HG03521 (cell line): ENCODE measurements at regions not wholly inside any gene's neighbourhood (a gene's known extent, or its start where the extent isn't known, plus 50 kb on each side); places are given as distances from the start of the nearest gene placed in this dataset.

ENCODE experiments used
- ATAC-seq: cut with Tn5 transposase; IDR thresholded peaks from one replicate; pipeline ENCODE4 v1.9.1; 2021; ENCODE audit warnings: mild to moderate bottlenecking, moderate library complexity; ENCODE audit not compliant: unreplicated experiment

DNA sequence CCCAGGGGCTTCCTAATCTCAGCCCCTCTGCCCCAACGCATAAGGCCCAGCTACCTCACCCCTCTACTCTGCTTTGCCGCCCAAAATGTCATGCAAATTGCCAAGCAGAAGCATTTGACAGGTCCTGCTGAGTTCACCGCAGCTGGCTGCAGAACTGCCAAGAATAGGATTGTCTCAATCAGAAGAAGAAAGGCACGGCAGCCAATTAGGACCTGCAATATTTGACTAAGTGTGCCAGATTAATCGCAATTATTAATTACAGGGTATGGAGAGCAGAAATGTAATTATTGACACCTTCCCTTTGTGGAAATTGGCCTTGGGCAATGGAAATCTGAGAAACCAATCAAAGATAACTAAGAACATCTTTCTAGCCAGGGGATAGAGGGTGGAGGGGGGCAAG is 318.6 kb downstream of the LRFN2 start:
- ATAC-seq, result no peak

DNA sequence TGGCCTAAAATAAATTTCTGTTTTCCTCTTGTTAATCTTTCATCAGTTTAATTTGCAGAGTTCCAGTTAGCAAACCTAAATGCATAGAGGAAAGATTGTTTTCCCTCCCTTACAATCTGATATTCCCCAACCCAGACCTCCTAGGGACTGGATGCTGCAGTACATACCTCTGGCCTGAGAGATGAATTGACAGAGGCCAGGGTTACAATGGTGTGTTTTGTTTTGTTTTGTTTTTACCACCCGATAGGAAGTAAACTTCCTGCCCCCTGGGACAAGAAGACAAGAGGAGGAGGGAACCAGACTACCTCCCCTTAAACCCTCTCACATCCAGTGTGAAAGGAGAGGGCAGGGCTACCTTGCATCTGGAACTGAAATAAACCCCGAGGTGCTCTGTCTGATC is 319.0 kb downstream of the LRFN2 start:
- no peak for ATAC-seq

DNA sequence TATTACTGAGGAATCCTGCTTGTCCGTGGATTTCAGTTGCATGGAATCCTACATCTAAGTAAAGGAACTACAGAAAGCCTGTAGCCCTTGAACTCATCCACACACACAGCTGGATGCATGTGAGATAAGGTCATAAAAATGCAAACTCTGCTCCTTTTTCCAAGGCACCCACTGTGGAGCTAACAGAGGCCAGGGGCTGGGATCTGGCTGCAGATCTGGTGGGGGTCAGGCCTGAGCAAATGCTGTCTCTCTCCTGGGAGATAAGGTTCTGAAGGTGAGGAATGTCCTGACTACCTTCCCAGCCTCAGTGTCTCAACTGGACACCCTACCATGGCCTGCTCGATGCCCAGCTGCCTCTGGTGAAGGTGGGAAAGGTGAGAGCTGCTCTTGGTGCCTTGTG is 321.5 kb downstream of the LRFN2 start:
- ATAC-seq, result no peak

DNA sequence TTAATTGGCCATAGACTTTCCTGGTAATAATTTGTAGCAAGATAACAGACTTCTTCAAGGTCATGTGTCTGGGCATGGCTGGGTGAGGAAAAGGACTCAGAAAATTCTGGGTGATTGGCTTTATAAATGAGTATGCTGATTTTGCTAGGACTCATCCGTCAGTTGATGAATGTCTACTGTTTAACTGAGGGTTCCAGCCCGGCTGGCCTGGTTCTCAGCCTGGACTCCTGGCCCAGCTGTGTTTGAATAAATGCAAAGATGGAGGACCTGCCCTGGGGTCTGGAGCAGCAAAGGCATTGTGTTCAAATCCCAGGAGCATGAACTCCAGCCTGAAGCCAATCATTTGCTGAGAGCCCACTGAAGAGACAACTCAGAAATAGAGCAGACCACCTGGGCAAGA is 323.2 kb downstream of the LRFN2 start:
- ATAC-seq, result no peak

DNA sequence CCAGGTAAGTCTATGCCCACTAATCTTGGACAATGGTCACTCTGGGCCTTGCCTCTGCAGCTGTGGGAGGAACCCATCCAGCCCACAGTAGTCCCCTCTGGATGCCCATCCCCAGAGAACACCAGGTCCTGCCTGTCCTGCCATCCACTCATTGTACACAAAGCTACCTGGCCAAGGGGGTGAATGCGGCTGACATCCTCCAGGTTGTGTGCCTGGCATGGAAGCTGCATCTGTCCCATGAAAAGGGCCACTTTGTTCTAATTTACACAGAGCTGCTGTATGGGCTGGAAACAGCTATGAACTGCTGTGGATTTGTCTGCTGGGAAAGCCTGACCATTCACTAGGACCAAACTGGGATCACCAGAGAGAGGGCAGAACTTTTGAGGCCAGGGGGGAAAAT is 324.8 kb downstream of the LRFN2 start:
- no peak for ATAC-seq

DNA sequence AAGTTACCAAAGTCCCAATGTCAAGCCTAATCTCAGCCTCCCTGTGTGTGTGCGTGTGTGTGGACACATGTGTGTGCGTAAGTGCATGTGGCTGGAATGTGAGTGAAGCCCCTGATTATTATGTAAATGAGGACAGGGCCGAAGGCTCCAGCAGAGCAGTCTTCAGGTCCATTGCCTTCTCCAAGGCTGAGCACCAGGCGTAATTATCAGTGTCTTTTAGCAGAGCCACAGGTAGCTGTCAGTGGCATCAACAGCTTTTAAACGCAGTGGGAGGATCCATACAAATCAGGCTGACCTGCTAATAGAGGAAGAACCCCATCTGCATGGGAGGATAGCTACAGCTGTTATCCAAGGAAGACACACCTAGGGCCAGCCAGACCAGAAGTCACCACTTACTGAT is 324.3 kb upstream of the MOCS1 start:
- ATAC-seq, result no peak

DNA sequence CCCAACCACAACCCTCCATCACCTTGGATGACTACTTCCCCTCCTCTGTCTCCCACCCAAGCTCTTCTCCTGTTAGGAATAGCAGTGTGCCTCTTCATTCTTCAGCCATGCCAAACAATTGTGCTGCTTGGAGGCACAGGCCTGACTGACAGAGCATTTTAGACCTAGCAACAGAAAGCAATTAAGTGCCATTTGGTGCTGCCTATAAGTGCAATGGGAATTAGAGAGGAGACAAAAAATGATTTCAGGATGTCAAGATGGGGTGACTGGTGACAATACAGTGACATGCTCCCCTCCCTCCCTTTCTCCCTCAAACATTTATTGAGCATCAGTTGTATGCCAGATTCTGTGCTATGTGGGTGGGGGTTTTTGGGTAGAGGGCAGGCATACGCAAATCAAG is 322.6 kb upstream of the MOCS1 start:
- ATAC-seq, result no peak

DNA sequence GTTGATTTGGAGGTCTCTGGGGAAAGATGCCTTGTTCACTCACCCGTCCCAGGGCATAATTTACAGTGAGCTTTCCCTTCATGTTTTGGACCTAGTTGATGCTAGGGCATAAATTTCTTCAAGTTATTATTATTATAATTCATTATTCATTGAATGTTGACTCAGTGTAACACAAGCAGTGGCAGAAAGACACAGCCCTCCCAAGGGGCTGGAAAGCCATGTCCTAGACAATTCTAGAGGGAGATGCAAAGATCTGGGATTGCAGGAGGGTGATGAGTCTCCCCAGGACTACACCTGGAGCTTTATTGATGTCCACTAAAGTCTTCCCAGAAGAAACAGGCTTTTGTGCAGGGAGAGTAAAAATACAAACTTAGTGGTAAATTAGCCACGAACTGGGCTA is 322.0 kb upstream of the MOCS1 start:
- no peak for ATAC-seq

DNA sequence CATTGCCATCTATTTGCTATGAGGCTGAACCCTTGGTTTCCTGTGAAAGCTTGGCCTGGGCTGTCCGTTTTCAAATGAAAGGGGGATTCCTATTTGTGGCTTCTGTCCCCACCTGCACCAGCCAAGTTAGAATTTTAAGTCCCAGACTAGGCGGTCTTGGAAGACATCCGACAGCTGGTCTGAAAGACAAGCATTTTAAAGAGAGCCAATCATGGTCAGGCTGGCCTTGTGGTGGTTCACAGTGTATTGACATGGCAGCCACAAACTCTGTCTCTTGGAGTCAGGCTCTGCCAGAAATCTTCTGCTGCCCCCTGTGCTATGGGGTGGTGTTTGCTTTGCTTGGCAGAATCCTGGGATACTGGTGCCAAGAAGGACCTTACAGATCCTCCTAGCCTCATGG is 319.2 kb upstream of the MOCS1 start:
- ATAC-seq, result no peak

DNA sequence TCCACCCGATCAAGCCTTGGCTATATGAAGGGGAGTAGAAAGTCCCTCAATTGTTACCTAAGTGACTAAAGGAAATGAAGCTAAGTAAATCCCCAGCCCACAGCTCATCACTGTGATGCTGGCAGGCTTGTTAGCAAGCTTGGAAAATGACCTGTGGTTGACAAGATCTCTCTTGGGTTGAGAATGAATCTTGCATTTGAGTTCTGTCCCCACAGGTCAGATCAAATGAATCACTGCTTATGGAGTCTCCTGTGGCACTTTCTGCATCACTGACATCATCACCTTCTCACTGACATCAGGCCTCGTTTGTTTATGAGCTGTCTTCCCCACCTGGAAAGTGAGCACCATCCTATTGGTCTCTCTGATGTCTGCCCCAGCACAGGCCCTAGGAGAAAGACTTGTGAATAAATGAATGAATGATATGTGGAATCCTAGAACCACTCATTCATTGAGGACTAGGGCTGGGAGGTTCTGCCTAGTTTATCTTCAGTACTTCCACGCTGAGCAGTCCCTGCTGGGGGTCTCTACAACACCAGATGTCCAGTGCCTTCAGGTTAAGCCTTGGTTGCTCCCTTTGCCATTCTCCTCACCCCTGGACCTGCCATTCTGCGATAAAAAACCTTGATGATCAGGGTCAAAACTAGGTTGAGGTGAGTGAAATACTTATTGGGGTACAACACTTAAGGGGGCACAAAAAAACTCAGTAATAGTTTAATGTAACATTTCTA is 318.4 kb upstream of the MOCS1 start:
- ATAC-seq, result no peak

DNA sequence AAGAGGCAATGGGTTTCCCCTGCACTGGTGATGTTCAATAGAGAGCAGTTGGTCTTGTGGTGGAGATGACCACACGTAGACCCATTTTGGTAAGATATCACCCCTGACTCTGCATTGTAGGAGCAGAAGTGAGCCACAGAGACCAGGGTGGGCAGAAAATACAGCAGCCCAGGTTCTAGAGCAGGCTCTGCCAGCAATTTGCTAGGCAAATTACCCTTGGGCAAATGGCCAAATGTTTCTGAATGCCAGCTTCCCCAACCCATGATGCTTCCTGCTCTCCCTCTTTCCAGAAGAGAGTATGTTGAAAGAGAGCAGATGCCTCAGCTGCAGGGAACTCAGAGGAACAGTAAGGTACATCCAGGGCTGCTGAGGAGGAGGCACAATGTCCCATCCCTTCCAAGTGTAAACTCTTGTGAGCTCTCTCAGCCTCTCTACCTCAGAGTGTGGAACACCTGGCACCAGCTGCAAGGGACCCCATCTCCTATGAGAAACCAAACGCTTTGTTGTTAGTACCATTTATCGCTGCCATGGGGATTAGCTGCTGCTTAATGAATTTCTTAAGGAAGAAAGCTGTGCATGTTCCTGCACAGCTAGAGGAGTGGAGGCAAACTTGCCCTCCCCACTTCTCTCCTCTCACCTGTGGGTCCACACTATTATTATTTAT is 317.5 kb upstream of the MOCS1 start:
- no peak for ATAC-seq

DNA sequence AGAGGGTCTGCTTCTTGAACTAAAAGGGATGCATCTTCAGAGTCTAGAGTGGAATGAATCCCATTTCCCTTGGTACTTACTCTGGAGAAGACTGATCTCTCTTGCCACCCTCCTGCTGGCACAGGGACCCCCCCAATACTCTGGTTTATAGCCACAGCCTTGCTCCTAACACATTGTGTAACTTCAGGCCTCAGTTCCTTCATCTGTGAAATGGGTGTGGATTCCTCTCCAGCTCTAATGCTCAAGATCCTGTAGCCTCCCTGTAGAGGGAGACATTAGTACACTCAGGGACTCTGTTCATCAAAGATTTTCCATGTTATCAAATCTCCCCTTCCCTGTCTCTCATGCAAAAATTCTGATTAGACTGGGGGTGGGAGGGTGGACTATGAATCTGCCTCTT is 315.7 kb upstream of the MOCS1 start:
- ATAC-seq, result no peak

DNA sequence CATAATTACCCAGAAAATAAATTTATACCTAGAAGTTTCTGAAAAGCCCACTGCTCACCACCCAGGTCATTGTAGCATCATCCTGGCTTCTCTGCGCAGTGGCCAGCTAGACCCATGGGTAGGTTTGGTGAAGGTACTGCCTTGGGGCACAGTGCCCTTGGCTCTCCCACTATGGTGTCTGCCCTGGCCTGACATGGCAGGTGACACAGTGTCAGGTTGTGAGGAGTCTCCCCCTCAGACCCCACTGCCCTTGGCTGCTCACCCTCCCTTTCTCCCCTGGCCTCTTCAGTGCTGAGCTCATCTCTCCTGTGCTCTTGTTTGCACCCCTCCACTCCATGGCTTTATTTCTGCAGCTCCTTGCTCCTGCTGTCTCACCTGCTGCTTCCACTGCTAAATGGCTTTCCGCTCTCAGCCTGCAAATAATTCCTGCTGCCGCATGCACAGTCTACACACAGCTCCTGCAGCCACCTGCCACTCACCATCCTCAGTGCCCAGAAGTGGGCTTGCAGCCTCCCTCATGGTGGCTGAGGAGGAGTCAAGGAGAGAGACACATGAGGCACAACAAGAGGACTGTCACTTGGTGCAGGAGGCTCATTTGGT is 313.4 kb upstream of the MOCS1 start:
- ATAC-seq, result no peak

DNA sequence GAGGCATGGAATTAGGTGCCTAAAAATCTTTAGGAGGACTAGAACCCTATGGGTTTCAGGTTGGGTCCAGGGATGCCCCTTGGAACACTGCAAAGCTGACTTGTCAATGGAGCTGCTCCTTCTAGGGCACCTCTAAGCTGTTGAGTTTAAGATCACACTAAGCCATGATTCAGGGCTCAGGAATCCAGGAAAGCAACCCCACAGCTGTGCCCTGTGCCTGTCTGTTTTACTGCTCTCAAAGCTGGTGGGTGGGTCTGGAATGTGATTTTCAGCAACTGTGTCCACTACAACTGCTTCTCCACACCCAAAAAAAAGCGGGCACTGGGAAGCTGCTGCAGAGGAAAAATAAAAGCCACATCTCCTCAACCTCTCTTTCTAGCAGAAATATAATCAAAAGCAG is 310.4 kb upstream of the MOCS1 start:
- ATAC-seq, result no peak

DNA sequence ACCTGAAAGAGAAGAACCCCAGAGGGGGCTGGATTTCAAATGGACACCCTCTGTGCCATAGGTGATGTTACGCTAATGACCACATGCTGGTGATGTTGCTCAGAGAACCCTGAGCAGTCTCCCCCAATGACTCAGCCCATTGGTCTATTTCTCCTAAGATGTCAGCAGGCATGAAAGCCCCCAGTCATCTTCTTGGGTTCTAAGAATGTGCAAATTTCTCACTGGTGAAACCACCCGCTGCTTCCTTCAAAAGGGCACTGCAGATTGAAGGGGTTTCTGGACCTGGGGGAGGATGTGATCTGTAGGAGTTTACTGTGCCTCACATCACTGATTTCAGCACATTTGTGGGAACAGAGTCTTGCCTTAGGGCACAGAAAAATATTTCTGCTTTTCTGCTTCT is 298.4 kb upstream of the MOCS1 start:
- ATAC-seq, result no peak

DNA sequence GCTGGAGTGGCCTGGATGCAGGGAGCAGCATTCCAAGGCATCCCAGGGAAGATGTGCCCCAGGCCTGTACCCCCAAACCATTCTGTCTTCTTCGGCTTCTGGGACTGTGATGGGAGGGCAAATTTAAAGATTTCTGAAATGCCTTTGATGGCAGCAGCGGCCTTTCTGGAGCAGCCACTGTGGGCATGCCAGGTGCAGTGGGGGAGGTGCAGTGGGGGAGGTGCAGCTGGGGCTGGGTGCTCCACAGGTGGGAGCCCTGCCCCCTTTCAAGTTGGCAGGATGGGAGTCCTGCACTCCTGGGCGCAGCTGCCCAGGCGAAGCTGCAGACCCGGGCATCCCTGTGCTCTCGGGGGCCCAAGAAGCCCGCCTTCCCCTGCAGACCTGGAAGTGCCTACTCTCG is 293.5 kb upstream of the MOCS1 start:
- no peak for ATAC-seq

DNA sequence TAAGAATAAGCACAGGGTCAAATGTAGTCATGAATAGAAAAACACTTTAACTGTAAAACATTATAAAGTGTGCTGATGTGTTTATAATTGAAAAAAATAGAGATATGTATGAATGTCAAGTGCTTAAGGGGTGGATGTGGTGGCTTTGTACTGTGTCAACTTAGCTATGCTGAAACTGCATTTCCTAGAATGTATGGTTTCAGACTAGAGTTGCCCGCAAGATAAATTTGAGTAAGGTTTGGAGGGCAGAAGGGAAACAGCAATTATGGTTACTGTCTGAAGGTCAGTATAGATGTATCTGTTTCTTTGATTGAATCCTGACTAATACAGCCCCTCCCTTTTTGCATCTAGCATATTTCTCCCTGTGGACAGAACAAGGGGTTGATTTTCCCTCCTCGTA is 288.1 kb upstream of the MOCS1 start:
- ATAC-seq, result no peak

DNA sequence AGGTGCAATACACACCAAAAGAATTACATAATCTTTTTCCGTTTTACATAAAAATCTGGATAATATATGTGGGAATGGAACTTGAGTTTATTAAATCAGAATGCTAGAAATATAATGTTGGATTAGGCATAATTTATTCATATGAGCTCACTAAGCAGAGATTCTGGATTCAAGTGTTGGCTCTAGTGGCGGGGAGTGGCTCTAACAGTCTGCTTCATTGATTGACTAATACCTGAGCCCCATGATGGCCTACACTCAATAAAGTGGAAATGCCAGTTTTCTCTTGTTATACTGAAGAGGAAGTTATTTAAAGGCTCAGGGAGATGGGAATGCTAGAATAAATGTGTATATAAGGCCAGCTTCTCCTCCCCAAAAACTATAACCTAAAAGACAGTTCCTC is 285.5 kb upstream of the MOCS1 start:
- no peak for ATAC-seq

DNA sequence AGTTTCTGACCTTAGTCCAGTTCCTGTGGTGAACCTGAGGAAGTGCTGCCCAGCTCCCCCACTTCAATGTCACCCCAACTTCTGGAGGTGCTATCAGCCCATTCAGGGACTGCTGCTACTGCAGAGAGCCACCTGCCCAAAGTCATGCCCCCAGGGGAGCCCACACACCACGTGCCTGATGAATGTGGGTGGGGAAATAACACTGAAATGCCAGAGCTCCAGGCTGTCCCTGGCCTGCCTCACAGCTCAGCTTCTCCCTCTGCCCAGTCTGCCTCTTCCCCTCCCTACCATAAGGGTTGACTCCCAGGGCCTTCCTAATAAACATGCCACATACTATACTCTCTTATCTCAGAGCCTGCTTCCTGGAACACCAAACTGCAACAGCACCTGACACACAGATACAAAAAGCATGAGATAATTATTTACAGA is 276.4 kb upstream of the MOCS1 start:
- no peak for ATAC-seq

DNA sequence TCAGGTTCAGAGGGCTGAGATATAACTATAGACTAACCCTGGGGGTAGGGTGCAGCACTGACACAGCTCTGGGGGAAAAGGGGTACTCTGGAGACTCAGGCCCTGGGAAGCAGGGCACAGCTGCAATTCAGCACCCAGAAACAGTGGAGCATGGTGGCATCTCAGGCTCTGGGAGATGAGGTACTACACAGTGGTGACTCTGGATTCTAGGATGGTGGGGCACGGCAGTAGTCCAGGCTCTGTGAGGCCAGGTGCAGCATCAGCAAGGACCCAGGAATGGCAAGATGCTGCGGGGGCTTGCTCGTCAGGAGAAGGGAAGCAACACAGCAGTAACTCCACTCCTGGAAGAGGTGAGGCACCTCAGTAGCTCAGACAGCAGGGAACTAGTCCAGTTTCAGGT is 271.5 kb upstream of the MOCS1 start:
- ATAC-seq, result no peak

DNA sequence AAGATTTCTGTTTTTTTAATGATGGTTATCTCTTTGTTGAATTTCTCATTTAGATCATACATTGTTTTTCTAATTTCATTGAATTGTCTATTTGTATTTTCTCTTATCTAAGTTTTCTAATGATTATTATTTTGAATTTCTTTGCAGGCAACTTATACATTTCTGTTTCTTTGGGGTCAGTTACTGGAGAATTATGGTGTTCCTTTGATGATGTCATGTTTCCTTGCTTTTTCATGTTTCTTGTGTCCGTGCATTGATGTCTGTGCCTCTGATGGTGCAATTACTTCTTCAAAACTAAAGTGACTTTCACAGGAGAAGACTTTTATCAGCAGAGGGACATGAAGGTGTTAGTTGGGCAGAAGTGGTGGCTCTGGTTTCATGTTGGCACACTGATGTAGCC is 270.7 kb upstream of the MOCS1 start:
- ATAC-seq, result no peak

DNA sequence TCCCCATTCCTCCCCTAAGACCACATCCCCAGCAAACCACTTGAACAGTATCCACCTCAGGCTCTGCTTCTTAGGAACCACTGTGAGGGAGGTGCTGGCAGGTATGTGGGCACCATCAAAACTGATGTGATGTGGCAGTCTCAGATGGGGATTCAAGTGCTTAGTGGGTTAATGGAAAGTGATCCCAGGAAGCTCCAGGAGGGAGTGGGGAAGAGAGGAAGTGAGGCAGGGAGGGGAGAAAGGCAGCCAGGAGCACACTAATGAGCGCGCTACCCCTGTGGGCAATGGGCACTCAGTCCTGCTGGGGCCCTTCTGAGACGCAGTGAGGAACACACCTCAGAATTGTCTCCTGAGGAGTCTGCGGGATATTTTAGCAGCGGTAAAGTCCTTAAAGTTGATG is 263.1 kb upstream of the MOCS1 start:
- ATAC-seq, result no peak

DNA sequence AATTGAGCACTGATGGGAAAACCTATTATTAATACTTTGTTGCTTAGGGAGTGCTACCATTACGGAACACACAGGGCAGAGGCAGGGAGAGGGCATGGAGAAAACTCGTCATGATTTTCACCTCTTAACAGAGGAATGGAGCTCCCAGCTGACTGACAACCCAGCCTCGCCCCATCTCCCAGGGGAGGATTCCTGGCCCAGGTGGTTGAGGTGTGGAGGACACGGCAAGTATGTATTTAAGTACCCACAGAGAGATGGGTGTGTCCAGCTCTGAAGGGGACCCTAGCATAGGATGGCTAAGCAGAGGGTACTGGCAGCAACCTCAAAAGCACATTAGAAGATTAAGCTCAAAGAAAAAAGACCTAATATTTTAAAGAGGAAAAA is 261.9 kb upstream of the MOCS1 start:
- ATAC-seq, result no peak
